GM23248 (cell line): ENCODE measurements at regions not wholly inside any gene's neighbourhood (a gene's known extent, or its start where the extent isn't known, plus 50 kb on each side); places are given as distances from the start of the nearest gene placed in this dataset.

Experiments
- EZH2 ChIP-seq: fragments of 200-600 bp; sonication (generic); IDR thresholded peaks from 2 replicates; pipeline ENCODE4 v1.6.1; 2018; ENCODE audit warnings: antibody characterized with exemption, mild to moderate bottlenecking; ENCODE audit not compliant: insufficient read depth, poor library complexity, severe bottlenecking
- EZH2phosphoT487 ChIP-seq: fragments of 200-600 bp; sonication (generic); IDR thresholded peaks from 2 replicates; pipeline ENCODE4 v1.6.1; 2018; ENCODE audit warnings: antibody characterized with exemption, moderate library complexity, mild to moderate bottlenecking, low read depth; ENCODE audit not compliant: insufficient read depth

- TF ChIP-seq EZH2 (no peak), EZH2phosphoT487 (no peak)
These were observed 83.3 kb upstream of the DYNC1I1 start for GRCh38 chr7:95688931-95689495.
